Fibroblast of lung (primary cell): ENCODE measurements at regions not wholly inside any gene's neighbourhood (a gene's known extent, or its start where the extent isn't known, plus 50 kb on each side); places are given as distances from the start of the nearest gene placed in this dataset.

ENCODE experiments used
- CTCF ChIP-seq, 2 donors: IDR thresholded peaks in 1 of 2; conservative IDR thresholded peaks in 1 of 2; 1 replicate in 1 of 2; 2 replicates in 1 of 2; pipeline ENCODE4 v1.5.1; 2011 to 2012; ENCODE audit warnings: low read length in 2 of 2, control low read depth in 1 of 2, inconsistent platforms in 1 of 2, low read depth in 1 of 2, mild to moderate bottlenecking in 1 of 2
- EZH2 ChIP-seq: IDR thresholded peaks from 2 replicates; pipeline ENCODE4 v1.5.1; 2012; ENCODE audit warnings: low read length, control low read depth, mild to moderate bottlenecking; ENCODE audit errors: missing control alignments

- TF ChIP-seq CTCF (conservative IDR thresholded peaks at IDR 0.05 in 1 of 2, IDR thresholded peaks at IDR 0.05 in 1 of 2; ENCODE audit: low read depth in 1 of 2, low read length in 2 of 2): no peak
- no peak for TF ChIP-seq EZH2
Observed at GRCh38 chrX:9221781-9222180, 187.9 kb upstream of the FAM9B start.
